SHP77 treated with DMSO at 0.1 percent for 48 hours (cell line): ENCODE measurements at regions not wholly inside any gene's neighbourhood (a gene's known extent, or its start where the extent isn't known, plus 50 kb on each side); places are given as distances from the start of the nearest gene placed in this dataset.

ENCODE experiments used
- DNase-seq: peaks from one replicate; lab custom pipeline; 2025; lab: John Stamatoyannopoulos, UW

- no peak for DNase-seq
These were observed 331.1 kb downstream of the MLLT3 start for GRCh38 chr9:20291201-20291600.

- no peak for DNase-seq
These were observed 332.0 kb downstream of the MLLT3 start for GRCh38 chr9:20290257-20290656.

GRCh38 chr9:20289423-20290010 is 332.8 kb downstream of the MLLT3 start:
- DNase-seq = no peak

- DNase-seq = no peak
These were observed 335.3 kb downstream of the MLLT3 start for GRCh38 chr9:20286969-20287368.

- no peak for DNase-seq
These were observed 336.1 kb downstream of the MLLT3 start for GRCh38 chr9:20286154-20286700.

GRCh38 chr9:20284601-20285289 is 337.6 kb downstream of the MLLT3 start:
- DNase-seq = no peak

GRCh38 chr9:20280330-20280729 is 342.0 kb downstream of the MLLT3 start:
- DNase-seq = no peak

- no peak for DNase-seq
These were observed 345.5 kb downstream of the MLLT3 start for GRCh38 chr9:20276762-20277161.

GRCh38 chr9:20271723-20272122 is 350.6 kb downstream of the MLLT3 start:
- DNase-seq = no peak

GRCh38 chr9:20271096-20271495 is 351.2 kb downstream of the MLLT3 start:
- DNase-seq = no peak

GRCh38 chr9:20270161-20270560 is 352.1 kb downstream of the MLLT3 start:
- no peak for DNase-seq

GRCh38 chr9:20269620-20270019 is 352.7 kb downstream of the MLLT3 start:
- no peak for DNase-seq

GRCh38 chr9:20264896-20265295 is 357.4 kb downstream of the MLLT3 start:
- no peak for DNase-seq

- no peak for DNase-seq
These were observed 359.7 kb downstream of the MLLT3 start for GRCh38 chr9:20262611-20263010.

- DNase-seq = no peak
These were observed 365.9 kb downstream of the MLLT3 start for GRCh38 chr9:20256284-20256948.

- no peak for DNase-seq
These were observed 367.2 kb downstream of the MLLT3 start for GRCh38 chr9:20255052-20255451.

- no peak for DNase-seq
These were observed 368.7 kb downstream of the MLLT3 start for GRCh38 chr9:20253635-20254034.

- no peak for DNase-seq
These were observed 369.5 kb downstream of the MLLT3 start for GRCh38 chr9:20252778-20253177.

GRCh38 chr9:20250791-20251190 is 371.5 kb downstream of the MLLT3 start:
- DNase-seq = no peak

GRCh38 chr9:20244271-20244670 is 378.0 kb downstream of the MLLT3 start:
- DNase-seq = no peak

GRCh38 chr9:20243841-20244240 is 378.5 kb downstream of the MLLT3 start:
- no peak for DNase-seq

- DNase-seq = no peak
These were observed 379.6 kb downstream of the MLLT3 start for GRCh38 chr9:20242510-20243189.

GRCh38 chr9:20240498-20240897 is 381.8 kb downstream of the MLLT3 start:
- no peak for DNase-seq
